ENCODE measurements at regions not wholly inside any gene's neighbourhood (a gene's known extent, or its start where the extent isn't known, plus 50 kb on each side); places are given as distances from the start of the nearest gene placed in this dataset.
"Not testable (repeated sequence)": the region's sequence is repeated elsewhere in the genome, so short reads cannot be mapped to it uniquely, and the experiment has no call there.

GRCh38 chr2:111316881-111317549 lies 196.3 kb downstream of the BCL2L11 start:
- H3F3A ChIP-seq (ENCODE audit: control insufficient read depth, insufficient read depth); H3K9me3 ChIP-seq (ENCODE audit: control insufficient read depth, insufficient read depth, low read length); H3K27me3 ChIP-seq (ENCODE audit: control insufficient read depth, low read length); H3K27ac ChIP-seq (ENCODE audit: low read depth, low read length); H3K4me1 ChIP-seq (ENCODE audit: control insufficient read depth, low read length); H3K4me2 ChIP-seq (ENCODE audit: low read length); H3K4me3 ChIP-seq (ENCODE audit: low read length); H4K20me1 ChIP-seq (ENCODE audit: control insufficient read depth, insufficient read depth, low read depth, low read length); H3K79me2 ChIP-seq (ENCODE audit: control insufficient read depth, low read length); H3K9me2 ChIP-seq (replicated peaks; ENCODE audit: control insufficient read depth, low read length); H3K36me3 ChIP-seq (ENCODE audit: control insufficient read depth, low read length): not testable (repeated sequence)

- H3K9me2 ChIP-seq (replicated peaks; ENCODE audit: control insufficient read depth, low read length); H3K79me2 ChIP-seq (ENCODE audit: control insufficient read depth, low read length); H4K20me1 ChIP-seq (ENCODE audit: control insufficient read depth, insufficient read depth, low read depth, low read length); H3K4me3 ChIP-seq (ENCODE audit: low read length); H3K36me3 ChIP-seq (ENCODE audit: control insufficient read depth, low read length); H3K27me3 ChIP-seq (ENCODE audit: control insufficient read depth, low read length); H3K27ac ChIP-seq (ENCODE audit: low read depth, low read length); H3K4me2 ChIP-seq (ENCODE audit: low read length); H3F3A ChIP-seq (ENCODE audit: control insufficient read depth, insufficient read depth); H3K4me1 ChIP-seq (ENCODE audit: control insufficient read depth, low read length); H3K9me3 ChIP-seq (ENCODE audit: control insufficient read depth, insufficient read depth, low read length): not testable (repeated sequence)
Measured at GRCh38 chr2:111319552-111319951, 198.8 kb downstream of the BCL2L11 start.

- not testable (repeated sequence) for H3F3A ChIP-seq (ENCODE audit: control insufficient read depth, insufficient read depth); H3K79me2 ChIP-seq (ENCODE audit: control insufficient read depth, low read length); H3K9me2 ChIP-seq (replicated peaks; ENCODE audit: control insufficient read depth, low read length); H3K27ac ChIP-seq (ENCODE audit: low read depth, low read length); H3K36me3 ChIP-seq (ENCODE audit: control insufficient read depth, low read length); H3K4me2 ChIP-seq (ENCODE audit: low read length); H3K27me3 ChIP-seq (ENCODE audit: control insufficient read depth, low read length); H3K9me3 ChIP-seq (ENCODE audit: control insufficient read depth, insufficient read depth, low read length); H4K20me1 ChIP-seq (ENCODE audit: control insufficient read depth, insufficient read depth, low read depth, low read length); H3K4me3 ChIP-seq (ENCODE audit: low read length); H3K4me1 ChIP-seq (ENCODE audit: control insufficient read depth, low read length)
Measured at GRCh38 chr2:111320264-111320663, 199.6 kb downstream of the BCL2L11 start.

GRCh38 chr2:111320965-111321364 lies 200.3 kb downstream of the BCL2L11 start:
- H3K4me3 ChIP-seq (ENCODE audit: low read length); H3K27ac ChIP-seq (ENCODE audit: low read depth, low read length); H3K79me2 ChIP-seq (ENCODE audit: control insufficient read depth, low read length); H3K4me2 ChIP-seq (ENCODE audit: low read length); H3K4me1 ChIP-seq (ENCODE audit: control insufficient read depth, low read length); H4K20me1 ChIP-seq (ENCODE audit: control insufficient read depth, insufficient read depth, low read depth, low read length); H3K27me3 ChIP-seq (ENCODE audit: control insufficient read depth, low read length); H3K9me3 ChIP-seq (ENCODE audit: control insufficient read depth, insufficient read depth, low read length); H3K9me2 ChIP-seq (replicated peaks; ENCODE audit: control insufficient read depth, low read length); H3F3A ChIP-seq (ENCODE audit: control insufficient read depth, insufficient read depth); H3K36me3 ChIP-seq (ENCODE audit: control insufficient read depth, low read length): not testable (repeated sequence)

GRCh38 chr2:111323384-111323783 lies 202.7 kb downstream of the BCL2L11 start:
- H3F3A ChIP-seq (ENCODE audit: control insufficient read depth, insufficient read depth); H3K36me3 ChIP-seq (ENCODE audit: control insufficient read depth, low read length); H3K27ac ChIP-seq (ENCODE audit: low read depth, low read length); H3K4me2 ChIP-seq (ENCODE audit: low read length); H3K79me2 ChIP-seq (ENCODE audit: control insufficient read depth, low read length); H3K4me1 ChIP-seq (ENCODE audit: control insufficient read depth, low read length); H3K9me3 ChIP-seq (ENCODE audit: control insufficient read depth, insufficient read depth, low read length); H4K20me1 ChIP-seq (ENCODE audit: control insufficient read depth, insufficient read depth, low read depth, low read length); H3K27me3 ChIP-seq (ENCODE audit: control insufficient read depth, low read length); H3K9me2 ChIP-seq (replicated peaks; ENCODE audit: control insufficient read depth, low read length); H3K4me3 ChIP-seq (ENCODE audit: low read length): not testable (repeated sequence)

- H3K27ac ChIP-seq (ENCODE audit: low read depth, low read length); H3K79me2 ChIP-seq (ENCODE audit: control insufficient read depth, low read length); H3K27me3 ChIP-seq (ENCODE audit: control insufficient read depth, low read length); H3K4me2 ChIP-seq (ENCODE audit: low read length); H3K9me3 ChIP-seq (ENCODE audit: control insufficient read depth, insufficient read depth, low read length); H3K4me3 ChIP-seq (ENCODE audit: low read length); H3F3A ChIP-seq (ENCODE audit: control insufficient read depth, insufficient read depth); H3K4me1 ChIP-seq (ENCODE audit: control insufficient read depth, low read length); H3K9me2 ChIP-seq (replicated peaks; ENCODE audit: control insufficient read depth, low read length); H4K20me1 ChIP-seq (ENCODE audit: control insufficient read depth, insufficient read depth, low read depth, low read length); H3K36me3 ChIP-seq (ENCODE audit: control insufficient read depth, low read length): not testable (repeated sequence)
Measured at GRCh38 chr2:111327726-111328125, 207.0 kb downstream of the BCL2L11 start.

GRCh38 chr2:111329309-111329708 lies 208.6 kb downstream of the BCL2L11 start:
- not testable (repeated sequence) for H3K27me3 ChIP-seq (ENCODE audit: control insufficient read depth, low read length); H3K4me2 ChIP-seq (ENCODE audit: low read length); H3K4me1 ChIP-seq (ENCODE audit: control insufficient read depth, low read length); H3K79me2 ChIP-seq (ENCODE audit: control insufficient read depth, low read length); H3K27ac ChIP-seq (ENCODE audit: low read depth, low read length); H3F3A ChIP-seq (ENCODE audit: control insufficient read depth, insufficient read depth); H3K9me2 ChIP-seq (replicated peaks; ENCODE audit: control insufficient read depth, low read length); H3K9me3 ChIP-seq (ENCODE audit: control insufficient read depth, insufficient read depth, low read length); H3K4me3 ChIP-seq (ENCODE audit: low read length); H4K20me1 ChIP-seq (ENCODE audit: control insufficient read depth, insufficient read depth, low read depth, low read length); H3K36me3 ChIP-seq (ENCODE audit: control insufficient read depth, low read length)

- H3K9me3 ChIP-seq (ENCODE audit: control insufficient read depth, insufficient read depth, low read length); H4K20me1 ChIP-seq (ENCODE audit: control insufficient read depth, insufficient read depth, low read depth, low read length); H3K27ac ChIP-seq (ENCODE audit: low read depth, low read length); H3K4me3 ChIP-seq (ENCODE audit: low read length); H3K4me1 ChIP-seq (ENCODE audit: control insufficient read depth, low read length); H3K79me2 ChIP-seq (ENCODE audit: control insufficient read depth, low read length); H3K9me2 ChIP-seq (replicated peaks; ENCODE audit: control insufficient read depth, low read length); H3K27me3 ChIP-seq (ENCODE audit: control insufficient read depth, low read length); H3K4me2 ChIP-seq (ENCODE audit: low read length); H3F3A ChIP-seq (ENCODE audit: control insufficient read depth, insufficient read depth); H3K36me3 ChIP-seq (ENCODE audit: control insufficient read depth, low read length): not testable (repeated sequence)
Measured at GRCh38 chr2:111331099-111331724, 210.5 kb downstream of the BCL2L11 start.

All from DOHH2 (cell line).